Left lobe of liver (tissue), 2 donors: ENCODE measurements at regions not wholly inside any gene's neighbourhood (a gene's known extent, or its start where the extent isn't known, plus 50 kb on each side); places are given as distances from the start of the nearest gene placed in this dataset.

Experiments
- ATAC-seq: fragments of 200-7000 bp; cut with Tn5 transposase; one replicate; pipeline ENCODE4 v1.9.1; 2020; ENCODE audit warnings: mild to moderate bottlenecking, moderate library complexity
- DNase-seq: peaks from one replicate; pipeline ENCODE4 v3.0.0-alpha.2; 2020; ENCODE audit warnings: low spot score
- donor health status: DM: no; HTN: no; CAD: no; lungs with moderate emphysema.
- donor health status: DM: no; HTN: yes; CAD: no.

GRCh38 chr15:70259028-70259424, 161.3 kb upstream of the TLE3 start:
- ATAC-seq (peak; percentile 32), DNase-seq (no peak)

- DNase-seq (no peak), ATAC-seq (peak; percentile 23)
These were observed 160.8 kb upstream of the TLE3 start for GRCh38 chr15:70258369-70259027.

- DNase-seq (no peak), ATAC-seq (peak; percentile 21)
These were observed 160.0 kb upstream of the TLE3 start for GRCh38 chr15:70257573-70258248.

- DNase-seq (no peak), ATAC-seq (no peak)
These were observed 159.3 kb upstream of the TLE3 start for GRCh38 chr15:70257047-70257446.

GRCh38 chr15:70254311-70254869, 156.7 kb upstream of the TLE3 start:
- ATAC-seq (no peak), DNase-seq (no peak)

GRCh38 chr15:70253461-70254156, 155.9 kb upstream of the TLE3 start:
- DNase-seq (no peak), ATAC-seq (no peak)

- no peak for DNase-seq
These were observed 155.2 kb upstream of the TLE3 start for GRCh38 chr15:70252951-70253320.

GRCh38 chr15:70252056-70252950, 154.6 kb upstream of the TLE3 start:
- ATAC-seq (no peak), DNase-seq (no peak)

More at GRCh38 chr15:70252951-70253320, 155.2 kb upstream of the TLE3 start:
- ATAC-seq: no peak

- no peak for DNase-seq
- no peak for ATAC-seq
These were observed 153.7 kb upstream of the TLE3 start for GRCh38 chr15:70251246-70251990.

- ATAC-seq: no peak
These were observed 152.8 kb upstream of the TLE3 start for GRCh38 chr15:70250208-70251201.

GRCh38 chr15:70249616-70250015, 151.9 kb upstream of the TLE3 start:
- no peak for DNase-seq
- ATAC-seq: no peak

More at GRCh38 chr15:70250208-70251201, 152.8 kb upstream of the TLE3 start:
- no peak for DNase-seq

- DNase-seq (no peak), ATAC-seq (no peak)
These were observed 150.7 kb upstream of the TLE3 start for GRCh38 chr15:70248116-70249025.

- no peak for ATAC-seq
- DNase-seq: no peak
These were observed 149.6 kb upstream of the TLE3 start for GRCh38 chr15:70247281-70247680.

- ATAC-seq: no peak
- no peak for DNase-seq
These were observed 149.0 kb upstream of the TLE3 start for GRCh38 chr15:70246623-70247220.

GRCh38 chr15:70245932-70246622, 148.4 kb upstream of the TLE3 start:
- DNase-seq (no peak), ATAC-seq (peak; percentile 37)

GRCh38 chr15:70244978-70245542, 147.3 kb upstream of the TLE3 start:
- ATAC-seq: peak; percentile 95
- DNase-seq: peak; percentile 77
